ENCODE measurements at regions not wholly inside any gene's neighbourhood (a gene's known extent, or its start where the extent isn't known, plus 50 kb on each side); places are given as distances from the start of the nearest gene placed in this dataset.

GRCh38 chr12:108078428-108078827, 50.7 kb upstream of the WSCD2 start:
- TF ChIP-seq POLR2AphosphoS5 (IDR thresholded peaks at IDR 0.05) (no peak), CTCF (IDR thresholded peaks at IDR 0.05) (no peak)
